K562 (cell line): ENCODE measurements at regions not wholly inside any gene's neighbourhood (a gene's known extent, or its start where the extent isn't known, plus 50 kb on each side); places are given as distances from the start of the nearest gene placed in this dataset.

Experiments used
- ATAC-seq: fragments of 200-7000 bp; cut with Tn5 transposase; 3 replicates; pipeline ENCODE4 v1.9.1; 2020; ENCODE audit warnings: moderate library complexity
- BruUV-seq: library from RNA; stranded (reverse); fragments of 400-500 nt; replicated peaks from 2 replicates; lab custom pipeline; 2021; lab: Mats Ljungman, UMichigan
- CTCF ChIA-PET: fragments of 300-600 bp; formaldehyde crosslinking; extraction: SDS; loops from one replicate; lab custom pipeline; 2021; ENCODE audit warnings: low intra/inter-chr PET ratio; lab: Yijun Ruan, JAX
- POLR2A ChIA-PET: fragments of 300-600, 350-650 bp; sonication (Branson Sonifier 250); formaldehyde crosslinking; extraction: SDS; loops from one replicate; lab custom pipeline; 2021; ENCODE audit warnings: antibody characterized with exemption, inconsistent platforms; lab: Yijun Ruan, JAX
- DNase-seq, 4 experiments: peaks; one replicate each; pipeline versions ENCODE4 v3.0.0 to v3.0.0-alpha.2; 2011 to 2018; ENCODE audit warnings: low spot score in 3 of 4, mixed read lengths in 3 of 4; ENCODE audit errors: extremely low read depth in 1 of 4
- FAIRE-seq: peaks from 2 replicates; lab custom pipeline; 2011; peaks lifted over from hg19 to GRCh38; lab: Jason Lieb, UNC
- H2AFZ ChIP-seq: 2 replicates; pipeline ENCODE4 v1.6.0; 2011; ENCODE audit warnings: low read depth, low read length, control low read depth, inconsistent platforms
- H3K27ac ChIP-seq: fragments of 200-600 bp; 3 replicates; pipeline ENCODE4 v1.8.0; 2011; ENCODE audit warnings: low read depth, mild to moderate bottlenecking, control low read depth, inconsistent platforms, low read length, moderate library complexity, mixed read lengths; ENCODE audit errors: extremely low read depth
- H3K27me3 ChIP-seq, 2 experiments: fragments of 300-600 bp in 1 of 2; 2 replicates in 1 of 2; 3 replicates in 1 of 2; pipeline versions ENCODE4 v1.6.0 to v1.8.0; 2011; ENCODE audit warnings: inconsistent platforms in 2 of 2, low read length in 2 of 2, mild to moderate bottlenecking in 1 of 2, mixed read lengths in 1 of 2, moderate library complexity in 1 of 2; ENCODE audit not compliant: control insufficient read depth in 2 of 2, insufficient read depth in 2 of 2
- H3K36me3 ChIP-seq: fragments of 300-600 bp; 3 replicates; pipeline ENCODE4 v1.8.0; 2011; ENCODE audit warnings: mild to moderate bottlenecking, low read length, inconsistent platforms; ENCODE audit not compliant: control insufficient read depth, insufficient read depth
- H3K4me1 ChIP-seq, 2 experiments: fragments of 200-600 bp in 1 of 2; replicated peaks in 1 of 2; 2 replicates in 1 of 2; 3 replicates in 1 of 2; pipeline versions ENCODE4 v1.5.1 to v1.8.0; 2011; ENCODE audit warnings: inconsistent platforms in 2 of 2, low read length in 2 of 2, mild to moderate bottlenecking in 1 of 2, mixed read lengths in 1 of 2, moderate library complexity in 1 of 2; ENCODE audit not compliant: control insufficient read depth in 2 of 2, insufficient read depth in 2 of 2
- H3K4me2 ChIP-seq: 2 replicates; pipeline ENCODE4 v1.6.1; 2011; ENCODE audit warnings: low read length, control low read depth, inconsistent platforms, mixed read lengths; ENCODE audit not compliant: insufficient read depth
- H3K4me3 ChIP-seq: fragments of 200-600 bp; sonication (generic), shearing (Covaris generic); 2 replicates; pipeline ENCODE4 v1.5.1; 2016; ENCODE audit warnings: control low read depth, inconsistent platforms
- H3K79me2 ChIP-seq: fragments of 200-600 bp; 3 replicates; pipeline ENCODE4 v1.8.0; 2011; ENCODE audit warnings: low read length, inconsistent platforms; ENCODE audit not compliant: control insufficient read depth, insufficient read depth
- H3K9ac ChIP-seq, 2 experiments: 2 replicates each; pipeline versions ENCODE4 v1.6.0 to v1.6.1; 2011; ENCODE audit warnings: low read depth in 2 of 2, low read length in 2 of 2, control low read depth in 1 of 2, inconsistent platforms in 1 of 2, mild to moderate bottlenecking in 1 of 2, mixed read lengths in 1 of 2; ENCODE audit not compliant: insufficient read depth in 1 of 2
- H3K9me1 ChIP-seq: one replicate; pipeline ENCODE4 v1.6.0; 2011; ENCODE audit warnings: inconsistent platforms, mild to moderate bottlenecking, low read length, moderate library complexity; ENCODE audit not compliant: control insufficient read depth, insufficient read depth
- H3K9me3 ChIP-seq: replicated peaks from 2 replicates; pipeline ENCODE4 v1.5.1; 2011; ENCODE audit warnings: low read depth, low read length, inconsistent platforms; ENCODE audit not compliant: control insufficient read depth, insufficient read depth
- H4K20me1 ChIP-seq: replicated peaks from 2 replicates; pipeline ENCODE4 v1.6.1; 2011; ENCODE audit warnings: low read length, inconsistent platforms, mixed read lengths; ENCODE audit not compliant: control insufficient read depth, insufficient read depth
- CREB1 ChIP-seq, 2 experiments: sonication (generic) in 1 of 2; formaldehyde crosslinking in 1 of 2; IDR thresholded peaks; 2 replicates each; pipeline versions ENCODE4 v1.6.1 to v1.8.0; 2012 to 2022; ENCODE audit warnings: inconsistent platforms in 1 of 2, mild to moderate bottlenecking in 1 of 2, missing genetic modification reagents in 1 of 2, moderate library complexity in 1 of 2
- E2F3 ChIP-seq: fragments of 250-450 bp; sonication (Bioruptor Pico); IDR thresholded peaks from 2 replicates; pipeline ENCODE4 v1.4.0; 2020; ENCODE audit warnings: mild to moderate bottlenecking
- FOXA1 ChIP-seq: fragments of 450-650 bp; IDR thresholded peaks from 2 replicates; pipeline ENCODE4 v1.6.1; 2016; ENCODE audit warnings: mild to moderate bottlenecking, borderline replicate concordance
- FOXK1 ChIP-seq: sonication (generic); formaldehyde crosslinking; IDR thresholded peaks from 2 replicates; pipeline ENCODE4 v1.8.0; 2022; ENCODE audit warnings: missing genetic modification reagents, mild to moderate bottlenecking, borderline replicate concordance
- HLTF ChIP-seq: fragments of 450-650 bp; IDR thresholded peaks from 2 replicates; pipeline ENCODE4 v1.6.1; 2016
- PHB ChIP-seq: fragments of 250-450 bp; sonication (Bioruptor Pico); IDR thresholded peaks from 2 replicates; pipeline ENCODE4 v1.5.0; 2021
- SRSF1 ChIP-seq: fragments of 200-400 bp; formaldehyde crosslinking; IDR thresholded peaks from 2 replicates; pipeline ENCODE4 v1.6.1; 2017; ENCODE audit warnings: mild to moderate bottlenecking, low read depth, low read length, moderate library complexity
- STAG1 ChIP-seq: sonication (generic); formaldehyde crosslinking; IDR thresholded peaks from 2 replicates; pipeline ENCODE4 v1.5.0; 2020; ENCODE audit warnings: missing genetic modification reagents, borderline replicate concordance
- ZKSCAN8 ChIP-seq: fragments of 200-800 bp; sonication (Bioruptor generic); IDR thresholded peaks from 2 replicates; pipeline ENCODE4 v1.6.1; 2016; ENCODE audit warnings: missing genetic modification characterization, missing compliant biosample characterization
- ZNF12 ChIP-seq: sonication (generic); formaldehyde crosslinking; IDR thresholded peaks from 2 replicates; pipeline ENCODE4 v1.4.0; 2020; ENCODE audit warnings: mild to moderate bottlenecking, missing genetic modification reagents
- ZNF134 ChIP-seq: fragments of 250-450 bp; sonication (Bioruptor Pico); conservative IDR thresholded peaks from 2 replicates; pipeline ENCODE4 v1.4.0; 2020
- ZNF212 ChIP-seq: fragments of 450-650 bp; formaldehyde crosslinking; IDR thresholded peaks from 2 replicates; pipeline ENCODE4 v1.4.0; 2020; ENCODE audit warnings: mild to moderate bottlenecking
- ZNF24 ChIP-seq: fragments of 450-650 bp; IDR thresholded peaks from 2 replicates; pipeline ENCODE4 v1.6.1; 2016
- ZNF253 ChIP-seq: fragments of 250-450 bp; sonication (Bioruptor Pico); conservative IDR thresholded peaks from 2 replicates; pipeline ENCODE4 v1.6.1; 2021; ENCODE audit warnings: mild to moderate bottlenecking
- ZNF639 ChIP-seq, 2 experiments: fragments of 200-800 bp in 1 of 2; sonication (Bioruptor generic) in 1 of 2; sonication (generic) in 1 of 2; formaldehyde crosslinking in 1 of 2; IDR thresholded peaks in 1 of 2; conservative IDR thresholded peaks in 1 of 2; 2 replicates each; pipeline versions ENCODE4 v1.5.0 to v1.6.1; 2016 to 2020; ENCODE audit warnings: missing compliant biosample characterization in 1 of 2, missing genetic modification characterization in 1 of 2, missing genetic modification reagents in 1 of 2
- WGBS: fragments of 100-300 bp; shearing (Covaris generic); methylation state at CpG from one replicate; pipeline ENCODE4 v1.1.6; 2016; ENCODE audit warnings: low coverage, mixed read lengths; ENCODE audit not compliant: insufficient coverage; ENCODE audit errors: missing lambda C conversion rate; 5-methylcytosine and 5-hydroxymethylcytosine counted together
- in situ Hi-C: fragments of 300-500 bp; cut with MboI; formaldehyde crosslinking; loops from 4 replicates; pipeline ENCODE4 v1.15.0; 2018; ENCODE audit warnings: inconsistent platforms, mixed read lengths
- intact Hi-C: fragments of 100-400 bp; cut with micrococcal nuclease; formaldehyde crosslinking; loops from 2 replicates; pipeline ENCODE4 v1.14.2; 2022
- TF ChIP-seq, protein P1 (sequence below): IDR thresholded peaks from 3 replicates; pipeline ENCODE4 v1.6.1; 2011; ENCODE audit warnings: borderline replicate concordance, mild to moderate bottlenecking, moderate library complexity; ENCODE audit not compliant: insufficient read length; ENCODE audit errors: extremely low read depth
- TF ChIP-seq, protein P2 (sequence below): sonication (generic); formaldehyde crosslinking; IDR thresholded peaks from 2 replicates; pipeline ENCODE4 v1.8.0; 2022; ENCODE audit warnings: mild to moderate bottlenecking, low read depth, missing genetic modification reagents

GRCh38 chr2:126187668-126188067 lies 468.3 kb upstream of the GYPC start:
- no peaks in the 10 kb centered on the region for H3K9me1 ChIP-seq
- TF ChIP-seq FOXK1 (CRISPR knock-in tag) (no peak), ZNF24 (no peak), HLTF (no peak), ZNF212 (no peak), ZNF12 (no peak), ZKSCAN8 (CRISPR knock-in tag) (no peak), ZNF134 (CRISPR knock-in tag) (no peak), STAG1 (CRISPR knock-in tag) (no peak), ZNF639 (CRISPR knock-in tag; conservative IDR thresholded peaks at IDR 0.05 in 1 of 2, IDR thresholded peaks at IDR 0.05 in 1 of 2) (no peak), PHB (CRISPR knock-in tag) (no peak), E2F3 (CRISPR knock-in tag) (no peak), CREB1 (IDR thresholded peaks at IDR 0.05) (no peak), CREB1 (CRISPR knock-in tag; IDR thresholded peaks at IDR 0.05) (no peak), ZNF253 (CRISPR knock-in tag) (no peak), SRSF1 (no peak), FOXA1 (no peak)
- TF ChIP-seq, protein P1, sequence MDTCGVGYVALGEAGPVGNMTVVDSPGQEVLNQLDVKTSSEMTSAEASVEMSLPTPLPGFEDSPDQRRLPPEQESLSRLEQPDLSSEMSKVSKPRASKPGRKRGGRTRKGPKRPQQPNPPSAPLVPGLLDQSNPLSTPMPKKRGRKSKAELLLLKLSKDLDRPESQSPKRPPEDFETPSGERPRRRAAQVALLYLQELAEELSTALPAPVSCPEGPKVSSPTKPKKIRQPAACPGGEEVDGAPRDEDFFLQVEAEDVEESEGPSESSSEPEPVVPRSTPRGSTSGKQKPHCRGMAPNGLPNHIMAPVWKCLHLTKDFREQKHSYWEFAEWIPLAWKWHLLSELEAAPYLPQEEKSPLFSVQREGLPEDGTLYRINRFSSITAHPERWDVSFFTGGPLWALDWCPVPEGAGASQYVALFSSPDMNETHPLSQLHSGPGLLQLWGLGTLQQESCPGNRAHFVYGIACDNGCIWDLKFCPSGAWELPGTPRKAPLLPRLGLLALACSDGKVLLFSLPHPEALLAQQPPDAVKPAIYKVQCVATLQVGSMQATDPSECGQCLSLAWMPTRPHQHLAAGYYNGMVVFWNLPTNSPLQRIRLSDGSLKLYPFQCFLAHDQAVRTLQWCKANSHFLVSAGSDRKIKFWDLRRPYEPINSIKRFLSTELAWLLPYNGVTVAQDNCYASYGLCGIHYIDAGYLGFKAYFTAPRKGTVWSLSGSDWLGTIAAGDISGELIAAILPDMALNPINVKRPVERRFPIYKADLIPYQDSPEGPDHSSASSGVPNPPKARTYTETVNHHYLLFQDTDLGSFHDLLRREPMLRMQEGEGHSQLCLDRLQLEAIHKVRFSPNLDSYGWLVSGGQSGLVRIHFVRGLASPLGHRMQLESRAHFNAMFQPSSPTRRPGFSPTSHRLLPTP = no peak
- TF ChIP-seq, protein P2, sequence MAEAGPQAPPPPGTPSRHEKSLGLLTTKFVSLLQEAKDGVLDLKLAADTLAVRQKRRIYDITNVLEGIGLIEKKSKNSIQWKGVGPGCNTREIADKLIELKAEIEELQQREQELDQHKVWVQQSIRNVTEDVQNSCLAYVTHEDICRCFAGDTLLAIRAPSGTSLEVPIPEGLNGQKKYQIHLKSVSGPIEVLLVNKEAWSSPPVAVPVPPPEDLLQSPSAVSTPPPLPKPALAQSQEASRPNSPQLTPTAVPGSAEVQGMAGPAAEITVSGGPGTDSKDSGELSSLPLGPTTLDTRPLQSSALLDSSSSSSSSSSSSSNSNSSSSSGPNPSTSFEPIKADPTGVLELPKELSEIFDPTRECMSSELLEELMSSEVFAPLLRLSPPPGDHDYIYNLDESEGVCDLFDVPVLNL (CRISPR knock-in tag) = no peak
- TF ChIP-seq, all 486 proteins: peak for 0
- H3K4me3 ChIP-seq = no peak overlapping the region
- CTCF ChIA-PET = no interaction called here
- H3K9me3 ChIP-seq = no peaks in the 10 kb centered on the region; the same call in 1 of the 2 replicates
- in situ Hi-C loops = no loop called here
- no peak overlapping the region for H3K9ac ChIP-seq
- no peaks in the 10 kb centered on the region for H3K27me3 ChIP-seq
- no peaks in the 10 kb centered on the region for H3K36me3 ChIP-seq
- no peak overlapping the region for H3K27ac ChIP-seq
- ATAC-seq (no peak), FAIRE-seq (no peak), DNase-seq (no peak)
- POLR2A ChIA-PET = no interaction called here
- WGBS = 10% methylated on average over 4 of the region's 4 CpGs
- H3K4me2 ChIP-seq = no peak overlapping the region
- no peak overlapping the region for H2AFZ ChIP-seq
- no peaks in the 10 kb centered on the region for H3K4me1 ChIP-seq
- intact Hi-C loops = no loop called here
- H4K20me1 ChIP-seq = no peaks in the 10 kb centered on the region
- H3K79me2 ChIP-seq = no peaks in the 10 kb centered on the region
- BruUV-seq = no TSS peak
